GM19025 (cell line): ENCODE measurements at regions not wholly inside any gene's neighbourhood (a gene's known extent, or its start where the extent isn't known, plus 50 kb on each side); places are given as distances from the start of the nearest gene placed in this dataset.
"Not testable (repeated sequence)": the region's sequence is repeated elsewhere in the genome, so short reads cannot be mapped to it uniquely, and the experiment has no call there.

ENCODE experiments used
- ATAC-seq: cut with Tn5 transposase; IDR thresholded peaks from one replicate; pipeline ENCODE4 v1.9.1; 2021; ENCODE audit warnings: mild to moderate bottlenecking, low read depth, moderate library complexity; ENCODE audit not compliant: unreplicated experiment

GRCh38 chr12:91515944-91516694 lies 333.5 kb upstream of the DCN start:
- no peak for ATAC-seq

GRCh38 chr12:91513313-91513712 lies 330.7 kb upstream of the DCN start:
- ATAC-seq = no peak

DNA sequence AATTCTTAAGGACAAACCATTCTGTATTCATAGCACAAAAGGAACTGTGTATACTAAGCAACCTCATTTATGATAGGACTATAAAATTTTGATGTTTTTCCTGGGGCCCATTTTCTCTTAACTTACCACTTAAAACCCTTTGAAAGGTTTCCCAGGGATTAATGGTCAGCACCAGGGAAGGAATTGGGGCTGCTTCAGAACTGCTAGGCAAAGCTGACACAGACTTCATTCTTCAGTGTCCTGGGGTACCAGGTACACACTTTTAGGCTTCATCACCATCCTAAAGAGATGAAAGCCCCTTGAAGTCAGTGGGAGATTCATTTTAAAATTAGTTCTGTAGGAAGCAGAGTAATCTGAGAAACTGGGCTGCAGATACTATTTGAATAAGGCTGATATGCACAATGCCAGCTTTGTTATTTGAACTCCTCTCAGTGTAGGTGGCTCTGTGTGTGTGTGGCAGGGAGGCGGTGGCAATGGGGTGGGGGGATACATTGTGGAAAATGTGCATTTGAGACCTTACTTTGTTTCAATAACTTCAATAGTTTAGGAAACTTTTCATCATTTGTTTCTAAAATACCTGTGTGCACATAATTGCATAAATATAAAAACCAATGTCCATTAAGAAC lies 329.3 kb upstream of the DCN start:
- no peak for ATAC-seq

DNA sequence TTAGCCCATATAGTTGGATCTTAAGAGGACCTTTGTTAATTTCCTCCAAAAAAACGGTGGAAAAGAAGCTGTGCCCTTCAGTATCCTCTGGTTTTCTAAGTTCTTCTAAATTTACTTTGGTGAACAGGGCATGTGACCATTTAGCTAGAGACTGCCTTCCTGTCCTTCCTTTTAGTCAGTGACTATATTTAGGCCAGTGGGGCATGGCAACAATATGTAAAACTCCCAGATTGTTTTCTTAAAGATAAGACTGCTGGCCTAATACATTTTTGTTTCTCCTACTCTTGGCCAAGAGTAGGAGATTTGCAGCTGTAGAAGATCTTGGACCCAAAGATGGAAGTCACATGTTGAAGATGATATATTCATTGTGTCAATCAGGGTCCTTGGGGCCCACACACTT lies 325.1 kb upstream of the DCN start:
- ATAC-seq = no peak

DNA sequence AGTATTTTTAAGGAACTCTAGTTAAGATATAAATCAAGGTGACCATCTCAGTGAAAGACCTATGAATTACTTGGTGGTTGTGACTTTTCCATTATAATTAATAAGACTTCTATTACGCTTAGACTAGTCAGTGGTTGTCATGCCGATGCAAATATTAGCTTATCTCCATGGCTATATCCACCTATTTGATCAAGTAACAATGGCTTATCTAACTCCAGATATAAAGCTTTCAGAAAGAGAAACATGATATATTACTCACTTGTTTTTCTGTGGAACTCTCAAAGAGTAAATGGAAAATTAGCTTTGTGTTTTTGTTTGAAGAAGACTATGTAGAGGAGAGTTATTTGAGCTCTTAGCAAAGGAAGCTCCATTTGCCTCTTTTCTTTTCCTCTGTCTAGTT lies 323.8 kb upstream of the DCN start:
- no peak for ATAC-seq

DNA sequence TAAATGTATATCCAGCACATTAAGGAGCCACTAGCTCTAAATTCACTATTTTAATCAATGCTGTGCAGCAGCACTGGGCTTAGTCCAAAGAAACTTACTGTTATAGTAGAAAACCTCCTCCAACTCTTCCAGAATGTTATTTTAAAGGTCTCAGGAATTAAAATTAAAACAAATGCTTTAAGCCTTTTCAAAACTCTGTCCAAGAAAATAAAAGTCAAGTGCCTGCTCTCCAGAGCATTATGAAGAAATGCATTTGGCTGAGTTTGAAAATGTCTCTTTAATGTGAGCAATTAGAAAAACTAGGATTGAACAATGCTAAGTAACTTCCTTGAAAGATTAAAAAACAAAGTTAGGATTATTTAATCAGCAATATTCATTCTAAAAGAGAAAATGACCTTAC lies 322.4 kb upstream of the DCN start:
- no peak for ATAC-seq

DNA sequence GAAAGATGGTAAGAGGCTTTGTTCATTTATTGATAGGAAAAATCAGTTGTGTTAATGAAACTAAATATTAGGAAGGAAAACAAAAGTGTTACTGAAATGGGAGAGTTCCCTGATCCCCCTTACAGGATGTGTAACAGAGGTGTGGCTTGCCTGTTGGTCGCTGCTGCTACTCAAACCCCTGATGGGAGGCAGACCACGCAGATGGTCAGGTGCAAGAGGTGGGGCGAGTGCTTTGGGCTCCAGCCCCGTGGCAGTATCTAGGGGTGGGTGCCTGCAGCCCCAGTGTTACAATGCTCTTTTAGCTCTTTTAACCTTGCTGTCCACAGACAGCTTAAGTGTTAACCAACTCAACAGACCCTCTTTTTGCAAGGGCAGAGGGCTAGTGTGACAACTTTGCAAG lies 319.6 kb upstream of the DCN start:
- no peak for ATAC-seq

- no peak for ATAC-seq
Measured at GRCh38 chr12:91496337-91496736, 313.7 kb upstream of the DCN start.

- no peak for ATAC-seq
Measured at GRCh38 chr12:91493308-91493707, 310.7 kb upstream of the DCN start.

DNA sequence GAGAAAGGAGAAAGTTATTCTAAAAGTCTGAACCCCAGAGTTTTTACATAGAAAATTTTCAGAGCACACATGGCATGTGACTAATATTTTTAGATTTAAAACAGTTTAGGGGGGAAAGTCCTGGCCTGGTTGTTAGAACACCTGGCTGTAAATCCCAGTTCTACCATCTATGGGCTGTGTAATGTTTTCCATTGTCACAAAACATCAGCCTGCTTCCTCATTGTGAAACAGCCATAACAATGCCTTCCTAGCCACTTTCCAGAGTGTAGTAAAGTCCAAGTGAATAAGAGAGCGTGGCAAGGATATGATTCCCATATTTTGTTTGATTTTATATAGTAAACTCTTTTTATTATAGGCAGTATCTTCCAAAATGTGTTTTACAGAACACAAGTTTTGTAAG lies 310.0 kb upstream of the DCN start:
- ATAC-seq = no peak

DNA sequence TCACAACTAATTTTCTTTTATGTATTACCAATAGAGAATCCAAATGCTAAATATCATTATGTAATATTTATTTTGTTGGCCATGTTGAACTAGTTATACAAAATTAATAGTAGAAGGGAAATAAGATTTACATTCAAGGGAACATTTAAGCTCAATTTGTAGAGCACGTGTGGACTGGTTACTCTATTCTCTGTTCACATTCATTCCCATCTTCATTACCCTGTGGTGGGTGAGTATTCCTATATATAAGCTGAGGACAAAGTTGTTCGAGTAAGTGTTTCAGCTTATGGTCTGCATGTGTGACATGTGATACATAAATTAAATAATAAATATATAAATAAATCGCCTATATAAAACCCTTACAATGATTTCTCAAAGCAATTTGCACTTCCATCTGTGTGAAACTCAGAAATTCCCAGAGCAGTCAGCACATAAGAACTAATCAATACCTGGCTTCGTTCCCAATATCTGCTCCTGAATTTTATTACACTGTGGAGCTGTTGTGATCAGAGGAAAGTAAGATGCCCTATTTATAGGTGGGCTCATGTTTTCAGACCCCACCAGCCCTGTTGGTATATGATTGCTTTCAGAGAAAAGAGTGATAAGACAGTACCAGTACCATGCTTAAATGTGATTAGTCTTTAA lies 308.2 kb upstream of the DCN start:
- ATAC-seq = no peak

DNA sequence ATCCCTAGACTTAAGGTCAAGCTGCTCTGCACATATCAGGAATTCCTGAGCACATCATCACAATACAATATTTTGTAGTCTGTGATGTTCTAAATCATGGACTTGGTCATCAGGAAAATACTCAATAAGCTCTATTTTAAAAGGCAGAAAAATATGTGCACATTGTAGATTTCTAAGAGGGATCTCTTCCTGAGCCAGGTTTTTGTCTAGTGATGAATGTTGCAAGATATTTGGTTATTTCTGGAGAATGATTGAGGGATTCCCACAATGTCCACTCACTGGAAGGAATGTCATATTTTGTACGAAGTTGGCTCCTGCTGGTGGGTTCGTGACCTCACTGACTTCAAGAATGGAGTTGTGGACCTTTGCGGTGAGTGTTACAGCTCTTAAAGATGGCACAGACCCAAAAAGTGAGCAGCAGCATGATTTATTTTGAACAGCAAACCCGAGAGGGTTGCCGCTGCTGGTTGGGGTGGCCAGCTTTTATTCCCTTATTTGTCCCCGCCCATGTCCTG lies 300.9 kb upstream of the DCN start:
- ATAC-seq = no peak

- no peak for ATAC-seq
Measured at GRCh38 chr12:91482231-91482630, 299.6 kb upstream of the DCN start.

GRCh38 chr12:91478500-91478899 lies 295.9 kb upstream of the DCN start:
- no peak for ATAC-seq

DNA sequence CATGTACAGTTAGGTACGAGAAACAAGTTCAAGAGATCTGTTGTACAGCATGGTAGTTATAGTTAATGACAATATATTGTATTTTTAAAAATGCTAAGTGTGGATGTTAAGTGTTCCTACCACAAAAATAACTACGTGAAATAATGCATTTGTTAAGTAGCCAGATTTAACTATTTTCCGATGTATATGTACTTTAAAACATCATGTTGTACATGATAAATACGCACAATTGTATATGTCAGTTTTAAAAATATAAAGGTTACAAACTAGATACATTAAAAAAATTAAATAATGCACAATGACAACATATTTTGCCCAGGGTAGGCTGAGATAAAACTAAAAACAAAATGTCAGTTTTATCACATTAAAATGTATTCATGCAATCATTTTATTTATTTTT lies 285.1 kb upstream of the DCN start:
- no peak for ATAC-seq

- ATAC-seq = no peak
Measured at GRCh38 chr12:91461061-91461460, 278.4 kb upstream of the DCN start.

DNA sequence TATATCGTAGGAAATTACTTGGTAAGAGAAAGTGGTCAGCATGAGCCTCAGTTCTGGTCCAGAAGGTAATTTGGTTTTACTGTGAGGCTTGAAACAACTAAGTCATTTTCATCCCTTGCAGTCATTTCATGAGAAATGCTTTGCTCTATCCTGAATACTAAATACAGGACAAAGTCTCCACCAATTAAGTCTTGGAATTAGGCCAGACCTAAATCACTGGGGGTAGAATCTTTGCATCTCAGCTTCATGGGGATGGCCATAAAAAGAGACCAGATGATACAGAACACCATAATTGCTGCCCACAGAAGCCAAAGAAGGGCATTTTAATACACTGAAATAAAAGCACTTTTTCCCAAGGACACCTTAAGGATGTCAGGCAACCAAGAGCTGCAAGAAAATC lies 277.9 kb upstream of the DCN start:
- ATAC-seq = no peak

DNA sequence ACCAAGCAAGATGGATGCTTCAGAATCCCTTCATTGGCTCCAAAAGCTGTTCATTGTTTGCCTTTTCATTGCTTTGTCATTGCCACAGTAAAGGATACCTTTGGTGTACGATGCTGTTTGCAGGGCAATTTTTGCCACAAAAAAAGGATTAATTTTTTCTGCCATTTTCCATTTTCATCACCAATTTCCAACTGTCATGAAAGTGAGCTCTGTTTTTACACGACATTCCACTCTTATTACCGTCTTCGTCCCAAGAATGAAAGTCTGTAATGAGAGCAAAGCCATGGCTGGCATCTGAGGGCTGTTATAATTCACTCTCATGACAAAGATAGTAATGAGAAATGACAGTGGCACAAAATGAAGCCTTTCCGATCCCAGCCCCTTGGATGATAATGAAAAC lies 272.7 kb upstream of the DCN start:
- ATAC-seq = no peak

- no peak for ATAC-seq
Measured at GRCh38 chr12:91454179-91454578, 271.6 kb upstream of the DCN start.

- not testable (repeated sequence) for ATAC-seq
Measured at GRCh38 chr12:91452464-91452863, 269.8 kb upstream of the DCN start.

- ATAC-seq = no peak
Measured at GRCh38 chr12:91441993-91442952, 259.7 kb upstream of the DCN start.
